Epithelial cell of esophagus (primary cell): ENCODE measurements at regions not wholly inside any gene's neighbourhood (a gene's known extent, or its start where the extent isn't known, plus 50 kb on each side); places are given as distances from the start of the nearest gene placed in this dataset.
A peak's percentile ranks its signal among the peaks of the same experiment; 100 is the strongest.

ENCODE experiments used
- DNase-seq: peaks from one replicate; pipeline ENCODE4 v3.0.0; 2010; ENCODE audit warnings: low read depth
- H3K4me3 ChIP-seq: 2 replicates; pipeline ENCODE4 v1.5.1; 2011; ENCODE audit warnings: mild to moderate bottlenecking, low read length, control low read depth
- CTCF ChIP-seq: IDR thresholded peaks from 2 replicates; pipeline ENCODE4 v1.5.1; 2011; ENCODE audit warnings: low read depth, mild to moderate bottlenecking, low read length, control low read depth, inconsistent platforms; ENCODE audit not compliant: insufficient read depth; ENCODE audit errors: missing control alignments

GRCh38 chr18:24987303-24988252, 364.4 kb downstream of the ZNF521 start:
- no peak overlapping the region for H3K4me3 ChIP-seq

GRCh38 chr18:24988253-24988840, 363.6 kb downstream of the ZNF521 start:
- peak; percentile 7 for DNase-seq
- H3K4me3 ChIP-seq, result no peak overlapping the region
- TF ChIP-seq CTCF, result no peak

More at GRCh38 chr18:24987303-24988252, 364.4 kb downstream of the ZNF521 start:
- peak; percentile 2 for DNase-seq
- TF ChIP-seq CTCF, result no peak

- no peak overlapping the region for H3K4me3 ChIP-seq
- no peak for DNase-seq
- no peak for TF ChIP-seq CTCF
These were observed 362.0 kb downstream of the ZNF521 start for GRCh38 chr18:24989760-24990593.

- no peak for TF ChIP-seq CTCF
- no peak overlapping the region for H3K4me3 ChIP-seq
- no peak for DNase-seq
These were observed 361.3 kb downstream of the ZNF521 start for GRCh38 chr18:24990671-24991134.

- no peak for TF ChIP-seq CTCF
- no peak for DNase-seq
These were observed 360.6 kb downstream of the ZNF521 start for GRCh38 chr18:24991141-24992060.

GRCh38 chr18:24992491-24992890, 359.5 kb downstream of the ZNF521 start:
- peak; percentile 34 for DNase-seq
- H3K4me3 ChIP-seq, result no peak overlapping the region
- TF ChIP-seq CTCF, result no peak

More at GRCh38 chr18:24991141-24992060, 360.6 kb downstream of the ZNF521 start:
- H3K4me3 ChIP-seq, result no peak overlapping the region
